Suprapubic skin (tissue), 4 donors: ENCODE measurements at regions not wholly inside any gene's neighbourhood (a gene's known extent, or its start where the extent isn't known, plus 50 kb on each side); places are given as distances from the start of the nearest gene placed in this dataset.
"Not testable (repeated sequence)": the region's sequence is repeated elsewhere in the genome, so short reads cannot be mapped to it uniquely, and the experiment has no call there.

Source experiments
- POLR2A ChIP-seq, 2 donors: fragments of 450-650 bp; IDR thresholded peaks; one replicate each; pipeline ENCODE4 v1.6.1; 2017; ENCODE audit warnings: antibody characterized with exemption in 2 of 2, mild to moderate bottlenecking in 2 of 2, moderate library complexity in 2 of 2
- POLR2AphosphoS5 ChIP-seq, 3 donors: sonication (generic); formaldehyde crosslinking; IDR thresholded peaks; one replicate each; pipeline ENCODE4 v1.6.1; 2017; ENCODE audit warnings: antibody characterized with exemption in 3 of 3

DNA sequence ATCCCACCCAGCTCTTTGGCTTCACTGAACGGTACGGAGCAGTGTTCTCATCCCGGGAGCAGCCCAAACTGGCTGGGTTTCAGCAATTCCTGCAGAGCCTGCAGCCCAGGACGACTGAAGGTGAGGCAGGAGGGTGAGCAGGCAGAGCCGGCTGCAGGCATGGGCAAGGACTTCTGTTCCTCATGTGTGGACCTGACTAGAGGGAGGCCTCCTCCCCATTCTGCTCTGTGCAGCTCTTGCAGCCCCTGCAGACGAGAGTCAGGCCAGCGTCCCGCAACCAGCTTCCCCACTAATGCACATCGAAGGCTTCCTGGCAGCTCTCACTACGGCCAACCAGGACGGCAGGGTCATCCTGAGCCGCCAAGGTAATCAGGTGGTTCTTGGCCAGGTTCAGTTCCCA lies 97.8 kb upstream of the PZP start:
- not testable (repeated sequence) for TF ChIP-seq POLR2A, POLR2AphosphoS5 (IDR thresholded peaks at IDR 0.05)
